ENCODE measurements at regions not wholly inside any gene's neighbourhood (a gene's known extent, or its start where the extent isn't known, plus 50 kb on each side); places are given as distances from the start of the nearest gene placed in this dataset.

- TF ChIP-seq CTCF (conservative IDR thresholded peaks at IDR 0.05; ENCODE audit: low read depth, low read length) = no peak
- TF ChIP-seq EZH2 (IDR thresholded peaks at IDR 0.05; ENCODE audit: borderline replicate concordance, low read depth, low read length, poor library complexity, severe bottlenecking) = no peak
- no peak for DNase-seq (ENCODE audit: low spot score)
- ChIA-PET POLR2A (ENCODE audit: low non-redundant PET) (no interaction called here), CTCF (no interaction called here)
- intact Hi-C loops (cut with micrococcal nuclease; ENCODE audit: unreplicated experiment) = no loop called here
- Histone ChIP-seq H3K36me3 (ENCODE audit: insufficient read depth, low read length, poor library complexity, severe bottlenecking) (no peaks in the 10 kb centered on the region), H3K4me1 (ENCODE audit: insufficient read depth, low read length, poor library complexity, severe bottlenecking) (no peaks in the 10 kb centered on the region), H3K27me3 (replicated peaks; ENCODE audit: insufficient read depth, low read depth, low read length, poor library complexity) (no peaks in the 10 kb centered on the region), H3K27ac (ENCODE audit: low read depth, low read length, poor library complexity, severe bottlenecking) (no peak overlapping the region), H3K9me3 (ENCODE audit: low read depth, low read length, poor library complexity, severe bottlenecking) (no peaks in the 10 kb centered on the region), H3K4me3 (ENCODE audit: low read depth, low read length, poor library complexity, severe bottlenecking) (no peak overlapping the region)
- no TSS peak for BruUV-seq (replicated peaks)
Observed at GRCh38 chr2:36169843-36170242, 185.7 kb upstream of the CRIM1 start.

- ChIA-PET CTCF (interaction anchor here (0.6 kb wide), 1 partner anchor 136 kb away, joined by 4 read pairs; no protein-coding TSS in a partner anchor), POLR2A (ENCODE audit: low non-redundant PET) (no interaction called here)
- Histone ChIP-seq H3K27ac (ENCODE audit: low read depth, low read length, poor library complexity, severe bottlenecking) (no peak overlapping the region), H3K27me3 (replicated peaks; ENCODE audit: insufficient read depth, low read depth, low read length, poor library complexity) (no peaks in the 10 kb centered on the region), H3K36me3 (ENCODE audit: insufficient read depth, low read length, poor library complexity, severe bottlenecking) (no peaks in the 10 kb centered on the region), H3K9me3 (ENCODE audit: low read depth, low read length, poor library complexity, severe bottlenecking) (no peaks in the 10 kb centered on the region), H3K4me3 (ENCODE audit: low read depth, low read length, poor library complexity, severe bottlenecking) (no peak overlapping the region), H3K4me1 (ENCODE audit: insufficient read depth, low read length, poor library complexity, severe bottlenecking) (no peaks in the 10 kb centered on the region)
- no TSS peak for BruUV-seq (replicated peaks)
- no peak for DNase-seq (ENCODE audit: low spot score)
- intact Hi-C loops (cut with micrococcal nuclease; ENCODE audit: unreplicated experiment) = no loop called here
- TF ChIP-seq CTCF (conservative IDR thresholded peaks at IDR 0.05; ENCODE audit: low read depth, low read length) (no peak), EZH2 (IDR thresholded peaks at IDR 0.05; ENCODE audit: borderline replicate concordance, low read depth, low read length, poor library complexity, severe bottlenecking) (no peak)
Observed at GRCh38 chr2:36168115-36168514, 187.5 kb upstream of the CRIM1 start.

- no peaks in the 10 kb centered on the region for H3K36me3 ChIP-seq (ENCODE audit: insufficient read depth, low read length, poor library complexity, severe bottlenecking)
- no peaks in the 10 kb centered on the region for H3K27me3 ChIP-seq (replicated peaks; ENCODE audit: insufficient read depth, low read depth, low read length, poor library complexity)
- CTCF ChIA-PET = no interaction called here
- no peaks in the 10 kb centered on the region for H3K4me1 ChIP-seq (ENCODE audit: insufficient read depth, low read length, poor library complexity, severe bottlenecking)
- TF ChIP-seq CTCF (conservative IDR thresholded peaks at IDR 0.05; ENCODE audit: low read depth, low read length) (no peak), EZH2 (IDR thresholded peaks at IDR 0.05; ENCODE audit: borderline replicate concordance, low read depth, low read length, poor library complexity, severe bottlenecking) (no peak)
- no peaks in the 10 kb centered on the region for H3K9me3 ChIP-seq (ENCODE audit: low read depth, low read length, poor library complexity, severe bottlenecking)
- no peak overlapping the region for H3K4me3 ChIP-seq (ENCODE audit: low read depth, low read length, poor library complexity, severe bottlenecking)
- H3K27ac ChIP-seq (ENCODE audit: low read depth, low read length, poor library complexity, severe bottlenecking) = no peak overlapping the region
- intact Hi-C loops (cut with micrococcal nuclease; ENCODE audit: unreplicated experiment) = no loop called here
- no TSS peak for BruUV-seq (replicated peaks)
- POLR2A ChIA-PET (ENCODE audit: low non-redundant PET) = no interaction called here
- no peak for DNase-seq (ENCODE audit: low spot score)
Observed at GRCh38 chr2:36165132-36165531, 190.4 kb upstream of the CRIM1 start.
